ENCODE measurements at regions not wholly inside any gene's neighbourhood (a gene's known extent, or its start where the extent isn't known, plus 50 kb on each side); places are given as distances from the start of the nearest gene placed in this dataset.

GRCh38 chr1:55420929-55421716 is 206.0 kb upstream of the USP24 start:
- ChIA-PET POLR2A (no interaction called here), CTCF (no interaction called here)
- H3K36me3 Mint-ChIP-seq: no peaks in the 10 kb centered on the region
- TF ChIP-seq E2F5 (CRISPR knock-in tag; IDR thresholded peaks at IDR 0.05) (no peak), IRF1 (CRISPR knock-in tag; IDR thresholded peaks at IDR 0.05) (no peak), PRRX2 (CRISPR knock-in tag; IDR thresholded peaks at IDR 0.05) (no peak), NR3C1 (CRISPR knock-in tag; conservative IDR thresholded peaks at IDR 0.05; ENCODE audit: low read depth) (no peak), KAT7 (CRISPR knock-in tag; IDR thresholded peaks at IDR 0.05; ENCODE audit: borderline replicate concordance) (no peak), JUN (CRISPR knock-in tag; IDR thresholded peaks at IDR 0.05) (no peak), ATF6 (CRISPR knock-in tag; IDR thresholded peaks at IDR 0.05) (no peak), GTF2I (CRISPR knock-in tag; conservative IDR thresholded peaks at IDR 0.05) (no peak), PREB (CRISPR knock-in tag; IDR thresholded peaks at IDR 0.05; ENCODE audit: borderline replicate concordance) (no peak), SOX15 (CRISPR knock-in tag; IDR thresholded peaks at IDR 0.05) (no peak), NR2C2 (CRISPR knock-in tag; IDR thresholded peaks at IDR 0.05) (no peak), ARID4B (CRISPR knock-in tag; IDR thresholded peaks at IDR 0.05; ENCODE audit: borderline replicate concordance) (no peak), ZBTB43 (CRISPR knock-in tag; IDR thresholded peaks at IDR 0.05) (no peak)
- TF ChIP-seq, protein P1, sequence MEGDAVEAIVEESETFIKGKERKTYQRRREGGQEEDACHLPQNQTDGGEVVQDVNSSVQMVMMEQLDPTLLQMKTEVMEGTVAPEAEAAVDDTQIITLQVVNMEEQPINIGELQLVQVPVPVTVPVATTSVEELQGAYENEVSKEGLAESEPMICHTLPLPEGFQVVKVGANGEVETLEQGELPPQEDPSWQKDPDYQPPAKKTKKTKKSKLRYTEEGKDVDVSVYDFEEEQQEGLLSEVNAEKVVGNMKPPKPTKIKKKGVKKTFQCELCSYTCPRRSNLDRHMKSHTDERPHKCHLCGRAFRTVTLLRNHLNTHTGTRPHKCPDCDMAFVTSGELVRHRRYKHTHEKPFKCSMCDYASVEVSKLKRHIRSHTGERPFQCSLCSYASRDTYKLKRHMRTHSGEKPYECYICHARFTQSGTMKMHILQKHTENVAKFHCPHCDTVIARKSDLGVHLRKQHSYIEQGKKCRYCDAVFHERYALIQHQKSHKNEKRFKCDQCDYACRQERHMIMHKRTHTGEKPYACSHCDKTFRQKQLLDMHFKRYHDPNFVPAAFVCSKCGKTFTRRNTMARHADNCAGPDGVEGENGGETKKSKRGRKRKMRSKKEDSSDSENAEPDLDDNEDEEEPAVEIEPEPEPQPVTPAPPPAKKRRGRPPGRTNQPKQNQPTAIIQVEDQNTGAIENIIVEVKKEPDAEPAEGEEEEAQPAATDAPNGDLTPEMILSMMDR (IDR thresholded peaks at IDR 0.05): no peak
- TF ChIP-seq, protein P2, sequence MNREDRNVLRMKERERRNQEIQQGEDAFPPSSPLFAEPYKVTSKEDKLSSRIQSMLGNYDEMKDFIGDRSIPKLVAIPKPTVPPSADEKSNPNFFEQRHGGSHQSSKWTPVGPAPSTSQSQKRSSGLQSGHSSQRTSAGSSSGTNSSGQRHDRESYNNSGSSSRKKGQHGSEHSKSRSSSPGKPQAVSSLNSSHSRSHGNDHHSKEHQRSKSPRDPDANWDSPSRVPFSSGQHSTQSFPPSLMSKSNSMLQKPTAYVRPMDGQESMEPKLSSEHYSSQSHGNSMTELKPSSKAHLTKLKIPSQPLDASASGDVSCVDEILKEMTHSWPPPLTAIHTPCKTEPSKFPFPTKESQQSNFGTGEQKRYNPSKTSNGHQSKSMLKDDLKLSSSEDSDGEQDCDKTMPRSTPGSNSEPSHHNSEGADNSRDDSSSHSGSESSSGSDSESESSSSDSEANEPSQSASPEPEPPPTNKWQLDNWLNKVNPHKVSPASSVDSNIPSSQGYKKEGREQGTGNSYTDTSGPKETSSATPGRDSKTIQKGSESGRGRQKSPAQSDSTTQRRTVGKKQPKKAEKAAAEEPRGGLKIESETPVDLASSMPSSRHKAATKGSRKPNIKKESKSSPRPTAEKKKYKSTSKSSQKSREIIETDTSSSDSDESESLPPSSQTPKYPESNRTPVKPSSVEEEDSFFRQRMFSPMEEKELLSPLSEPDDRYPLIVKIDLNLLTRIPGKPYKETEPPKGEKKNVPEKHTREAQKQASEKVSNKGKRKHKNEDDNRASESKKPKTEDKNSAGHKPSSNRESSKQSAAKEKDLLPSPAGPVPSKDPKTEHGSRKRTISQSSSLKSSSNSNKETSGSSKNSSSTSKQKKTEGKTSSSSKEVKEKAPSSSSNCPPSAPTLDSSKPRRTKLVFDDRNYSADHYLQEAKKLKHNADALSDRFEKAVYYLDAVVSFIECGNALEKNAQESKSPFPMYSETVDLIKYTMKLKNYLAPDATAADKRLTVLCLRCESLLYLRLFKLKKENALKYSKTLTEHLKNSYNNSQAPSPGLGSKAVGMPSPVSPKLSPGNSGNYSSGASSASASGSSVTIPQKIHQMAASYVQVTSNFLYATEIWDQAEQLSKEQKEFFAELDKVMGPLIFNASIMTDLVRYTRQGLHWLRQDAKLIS (CRISPR knock-in tag; IDR thresholded peaks at IDR 0.05; ENCODE audit: borderline replicate concordance): no peak
- TF ChIP-seq, protein P3, sequence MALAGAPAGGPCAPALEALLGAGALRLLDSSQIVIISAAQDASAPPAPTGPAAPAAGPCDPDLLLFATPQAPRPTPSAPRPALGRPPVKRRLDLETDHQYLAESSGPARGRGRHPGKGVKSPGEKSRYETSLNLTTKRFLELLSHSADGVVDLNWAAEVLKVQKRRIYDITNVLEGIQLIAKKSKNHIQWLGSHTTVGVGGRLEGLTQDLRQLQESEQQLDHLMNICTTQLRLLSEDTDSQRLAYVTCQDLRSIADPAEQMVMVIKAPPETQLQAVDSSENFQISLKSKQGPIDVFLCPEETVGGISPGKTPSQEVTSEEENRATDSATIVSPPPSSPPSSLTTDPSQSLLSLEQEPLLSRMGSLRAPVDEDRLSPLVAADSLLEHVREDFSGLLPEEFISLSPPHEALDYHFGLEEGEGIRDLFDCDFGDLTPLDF (CRISPR knock-in tag; IDR thresholded peaks at IDR 0.05): no peak
- TF ChIP-seq, protein P4, sequence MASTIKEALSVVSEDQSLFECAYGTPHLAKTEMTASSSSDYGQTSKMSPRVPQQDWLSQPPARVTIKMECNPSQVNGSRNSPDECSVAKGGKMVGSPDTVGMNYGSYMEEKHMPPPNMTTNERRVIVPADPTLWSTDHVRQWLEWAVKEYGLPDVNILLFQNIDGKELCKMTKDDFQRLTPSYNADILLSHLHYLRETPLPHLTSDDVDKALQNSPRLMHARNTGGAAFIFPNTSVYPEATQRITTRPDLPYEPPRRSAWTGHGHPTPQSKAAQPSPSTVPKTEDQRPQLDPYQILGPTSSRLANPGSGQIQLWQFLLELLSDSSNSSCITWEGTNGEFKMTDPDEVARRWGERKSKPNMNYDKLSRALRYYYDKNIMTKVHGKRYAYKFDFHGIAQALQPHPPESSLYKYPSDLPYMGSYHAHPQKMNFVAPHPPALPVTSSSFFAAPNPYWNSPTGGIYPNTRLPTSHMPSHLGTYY (CRISPR knock-in tag; IDR thresholded peaks at IDR 0.05): no peak
- H3K4me3 Mint-ChIP-seq: no peak overlapping the region
- peaks cover 4% of the 10 kb centered on the region for H3K9me3 Mint-ChIP-seq
- no peak overlapping the region for H3K27ac Mint-ChIP-seq
- no peaks in the 10 kb centered on the region for H3K27me3 Mint-ChIP-seq (ENCODE audit: low read depth)
- H3K4me1 Mint-ChIP-seq: no peaks in the 10 kb centered on the region
- ATAC-seq (no peak), DNase-seq (ENCODE audit: low spot score) (no peak)
